HG02642 (cell line): ENCODE measurements at regions not wholly inside any gene's neighbourhood (a gene's known extent, or its start where the extent isn't known, plus 50 kb on each side); places are given as distances from the start of the nearest gene placed in this dataset.

Experiments used
- ATAC-seq: cut with Tn5 transposase; IDR thresholded peaks from one replicate; pipeline ENCODE4 v1.9.1; 2021; ENCODE audit warnings: mild to moderate bottlenecking; ENCODE audit not compliant: unreplicated experiment, poor library complexity

DNA sequence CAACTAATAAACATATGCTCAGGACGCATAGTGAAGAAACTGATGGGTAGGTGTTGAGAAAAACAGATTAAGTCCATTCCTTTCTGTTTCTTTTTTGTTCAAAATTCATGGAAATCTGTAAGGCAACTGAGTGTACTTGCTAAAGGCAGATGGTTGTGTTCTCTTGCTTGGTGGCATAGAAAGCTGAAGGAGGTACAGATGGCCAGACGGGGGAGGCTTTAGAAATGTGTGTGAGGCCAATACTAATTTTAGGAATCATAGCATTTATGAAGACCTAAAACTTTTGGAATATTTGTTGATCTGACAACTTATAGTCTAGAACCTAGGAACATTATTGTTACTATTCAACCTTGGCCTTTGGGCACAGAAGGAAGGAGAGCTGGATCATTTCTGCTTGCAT, 56.8 kb upstream of the EMCN start:
- no peak for ATAC-seq

DNA sequence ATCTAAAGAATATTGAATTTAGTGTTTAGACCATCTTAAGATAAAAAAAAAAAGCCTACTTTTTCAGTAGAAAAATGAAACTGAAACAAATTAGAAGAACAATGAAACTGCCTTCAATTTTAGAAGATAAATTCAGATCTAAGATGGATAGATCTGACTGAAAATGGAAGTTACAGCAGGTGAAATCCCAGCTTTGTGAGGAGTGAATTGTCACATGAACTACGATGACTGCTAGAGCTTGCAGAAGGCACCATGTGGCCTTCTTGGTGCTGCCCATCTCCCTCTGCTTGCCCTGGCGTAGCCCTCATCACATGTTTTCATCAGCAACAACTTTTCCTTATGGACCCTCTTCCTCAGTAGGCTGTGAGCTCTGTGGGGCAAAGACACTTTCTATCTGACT, 51.4 kb upstream of the EMCN start:
- ATAC-seq = no peak
